ENCODE measurements at regions not wholly inside any gene's neighbourhood (a gene's known extent, or its start where the extent isn't known, plus 50 kb on each side); places are given as distances from the start of the nearest gene placed in this dataset.

GRCh38 chr4:134955059-134955458 is 753.5 kb upstream of the PABPC4L start:
- POLR2A ChIA-PET: no interaction called here

More at GRCh38 chr4:134955059-134955458, 753.5 kb upstream of the PABPC4L start:
- DNase-seq (ENCODE audit: low read depth, low spot score): no peak
- Histone ChIP-seq H3K4me1 (ENCODE audit: control insufficient read depth in 1 of 2, insufficient read depth in 2 of 2, low read length in 2 of 2) (no peaks in the 10 kb centered on the region), H2AFZ (ENCODE audit: low read depth, low read length, poor library complexity, severe bottlenecking) (no peak overlapping the region), H3K27ac (ENCODE audit: low read depth, low read length) (no peak overlapping the region), H3K4me3 (replicated peaks in 1 of 2; ENCODE audit: low read depth in 1 of 2, low read length in 2 of 2) (no peak overlapping the region), H3K4me2 (ENCODE audit: low read length) (no peak overlapping the region), H3K9me2 (ENCODE audit: insufficient read depth) (no peaks in the 10 kb centered on the region), H3K9me3 (ENCODE audit: control insufficient read depth in 1 of 2, insufficient read depth in 1 of 2, low read depth in 1 of 2, low read length in 2 of 2) (no peaks in the 10 kb centered on the region), H3K27me3 (ENCODE audit: insufficient read depth, low read length) (no peaks in the 10 kb centered on the region), H3K9ac (ENCODE audit: low read length) (no peak overlapping the region), H3K36me3 (ENCODE audit: control insufficient read depth in 1 of 2, insufficient read depth in 2 of 2, low read length in 2 of 2) (no peaks in the 10 kb centered on the region; a peak in 1 of 4 replicates), H4K20me1 (ENCODE audit: insufficient read depth) (no peaks in the 10 kb centered on the region), H3K79me2 (ENCODE audit: insufficient read depth, low read length) (no peaks in the 10 kb centered on the region)
- BruUV-seq (replicated peaks): no TSS peak
- TF ChIP-seq MAX (IDR thresholded peaks at IDR 0.05) (no peak), ELF1 (IDR thresholded peaks at IDR 0.05; ENCODE audit: borderline replicate concordance, low read depth) (no peak), SRF (IDR thresholded peaks at IDR 0.05; ENCODE audit: low read depth) (no peak), ZFX (IDR thresholded peaks at IDR 0.05) (no peak), TCF7L2 (IDR thresholded peaks at IDR 0.05; ENCODE audit: borderline replicate concordance, extremely low read depth, insufficient read depth, insufficient read length) (no peak), FOSL1 (IDR thresholded peaks at IDR 0.05; ENCODE audit: low read depth) (no peak), ZBTB33 (IDR thresholded peaks at IDR 0.05; ENCODE audit: extremely low read depth, insufficient replicate concordance, low read length) (no peak), EZH2phosphoT487 (IDR thresholded peaks at IDR 0.05; ENCODE audit: borderline replicate concordance) (no peak), SIN3A (IDR thresholded peaks at IDR 0.05; ENCODE audit: low read depth) (no peak), REST (IDR thresholded peaks at IDR 0.05; ENCODE audit: low read depth) (no peak), JUND (IDR thresholded peaks at IDR 0.05) (no peak), CEBPB (IDR thresholded peaks at IDR 0.05; ENCODE audit: low read depth) (no peak), ZNF274 (IDR thresholded peaks at IDR 0.05; ENCODE audit: low read depth, low read length) (no peak), POLR2AphosphoS5 (IDR thresholded peaks at IDR 0.05; ENCODE audit: low read depth, low read length) (no peak), CBX3 (IDR thresholded peaks at IDR 0.05; ENCODE audit: low read depth) (no peak)
- ChIA-PET RAD21 (ENCODE audit: low non-redundant PET in 1 of 2, low total read pairs in 2 of 2, uncharacterized antibody in 2 of 2, unreplicated experiment in 2 of 2) (no interaction called here), CTCF (no interaction called here)
- intact Hi-C loops (cut with micrococcal nuclease): no loop called here
- ATAC-seq: no peak

Measured in HCT116 (cell line).